GM12878 (cell line): ENCODE measurements at regions not wholly inside any gene's neighbourhood (a gene's known extent, or its start where the extent isn't known, plus 50 kb on each side); places are given as distances from the start of the nearest gene placed in this dataset.

Experiments used
- ATAC-seq: fragments of 200-7000 bp; cut with Tn5 transposase; 3 replicates; pipeline ENCODE4 v1.9.1; 2020; ENCODE audit warnings: mild to moderate bottlenecking, moderate library complexity
- BruUV-seq: library from RNA; stranded (reverse); fragments of 400-500 nt; replicated peaks from 2 replicates; lab custom pipeline; 2021; lab: Mats Ljungman, UMichigan
- CTCF ChIA-PET: fragments of 300-600 bp; sonication (Branson Sonifier 250); formaldehyde crosslinking; extraction: SDS; loops from one replicate; lab custom pipeline; 2021; ENCODE audit warnings: inconsistent platforms; lab: Yijun Ruan, JAX
- POLR2A ChIA-PET: fragments of 350-600 bp; formaldehyde crosslinking; extraction: SDS; loops from one replicate; lab custom pipeline; 2021; ENCODE audit warnings: inconsistent platforms; lab: Charles Lee
- RAD21 ChIA-PET: fragments of 300-600 bp; sonication (Branson Sonifier 250); formaldehyde crosslinking; loops from one replicate; lab custom pipeline; 2023; ENCODE audit warnings: antibody characterized with exemption; ENCODE audit not compliant: unreplicated experiment; lab: Charles Lee
- SMC1A ChIA-PET: fragments of 300-600 bp; sonication (Branson Sonifier 250); formaldehyde crosslinking; loops from one replicate; lab custom pipeline; 2023; ENCODE audit not compliant: unreplicated experiment, uncharacterized antibody; lab: Charles Lee
- DNase-seq: peaks from one replicate; pipeline ENCODE4 v3.0.0-alpha.2; 2011; ENCODE audit warnings: low read depth, low spot score
- FAIRE-seq: peaks from 3 replicates; lab custom pipeline; 2011; peaks lifted over from hg19 to GRCh38; lab: Jason Lieb, UNC
- H2AFZ ChIP-seq: 2 replicates; pipeline ENCODE4 v1.6.0; 2011; ENCODE audit warnings: low read depth, low read length, control low read depth; ENCODE audit not compliant: control insufficient read depth
- H3K27ac ChIP-seq: 2 replicates; pipeline ENCODE4 v1.5.1; 2011; ENCODE audit warnings: control low read depth; ENCODE audit not compliant: control insufficient read depth, insufficient read depth
- H3K27me3 ChIP-seq, 2 experiments: replicated peaks in 1 of 2; 2 replicates each; pipeline versions ENCODE4 v1.6.0 to v1.6.1; 2011; ENCODE audit warnings: low read length in 1 of 2; ENCODE audit not compliant: control insufficient read depth in 2 of 2, insufficient read depth in 2 of 2
- H3K36me3 ChIP-seq, 2 experiments: 2 replicates each; pipeline ENCODE4 v1.5.1; 2011; ENCODE audit warnings: low read length in 1 of 2; ENCODE audit not compliant: control insufficient read depth in 2 of 2, insufficient read depth in 2 of 2
- H3K4me1 ChIP-seq: 2 replicates; pipeline ENCODE4 v1.6.1; 2011; ENCODE audit warnings: mild to moderate bottlenecking, low read length, moderate library complexity, mixed read lengths; ENCODE audit not compliant: control insufficient read depth, insufficient read depth
- H3K4me2 ChIP-seq: 2 replicates; pipeline ENCODE4 v1.6.0; 2011; ENCODE audit warnings: control low read depth; ENCODE audit not compliant: control insufficient read depth, insufficient read depth
- H3K4me3 ChIP-seq: fragments of 200-600 bp; sonication (generic); 2 replicates; pipeline ENCODE4 v1.5.1; 2016
- H3K79me2 ChIP-seq: 2 replicates; pipeline ENCODE4 v1.6.0; 2011; ENCODE audit warnings: low read length; ENCODE audit not compliant: control insufficient read depth, insufficient read depth
- H3K9ac ChIP-seq: 2 replicates; pipeline ENCODE4 v1.8.0; 2011; ENCODE audit warnings: low read length, control low read depth, mixed read lengths; ENCODE audit not compliant: control insufficient read depth, insufficient read depth
- H3K9me3 ChIP-seq: replicated peaks from 3 replicates; pipeline ENCODE4 v1.5.1; 2011; ENCODE audit warnings: mild to moderate bottlenecking, low read length; ENCODE audit not compliant: control insufficient read depth, insufficient read depth
- H4K20me1 ChIP-seq: 2 replicates; pipeline ENCODE4 v1.6.0; 2011; ENCODE audit not compliant: control insufficient read depth, insufficient read depth
- CEBPB ChIP-seq, 2 experiments: fragments of 150-350 bp in 1 of 2; IDR thresholded peaks; 2 replicates each; pipeline ENCODE4 v1.6.1; 2012 to 2014; ENCODE audit warnings: low read depth in 2 of 2, low read length in 2 of 2, borderline replicate concordance in 1 of 2, inconsistent platforms in 1 of 2
- CHD2 ChIP-seq: IDR thresholded peaks from 2 replicates; pipeline ENCODE4 v1.6.1; 2011; ENCODE audit warnings: low read depth, low read length, improper control_type of control experiment, borderline replicate concordance
- DPF2 ChIP-seq: fragments of 450-650 bp; IDR thresholded peaks from 2 replicates; pipeline ENCODE4 v1.6.1; 2017; ENCODE audit warnings: mild to moderate bottlenecking
- FOS ChIP-seq: IDR thresholded peaks from 3 replicates; pipeline ENCODE4 v1.6.1; 2011; ENCODE audit warnings: borderline replicate concordance; ENCODE audit not compliant: insufficient read length; ENCODE audit errors: extremely low read depth
- MYC ChIP-seq: IDR thresholded peaks from 2 replicates; pipeline ENCODE4 v1.6.1; 2011; ENCODE audit warnings: mild to moderate bottlenecking, low read length, moderate library complexity, inconsistent platforms; ENCODE audit not compliant: insufficient read depth, insufficient replicate concordance, insufficient read length, severe bottlenecking
- SUPT20H ChIP-seq: IDR thresholded peaks from 2 replicates; pipeline ENCODE4 v1.6.1; 2011; ENCODE audit warnings: low read depth, mild to moderate bottlenecking, low read length, moderate library complexity, borderline replicate concordance; ENCODE audit not compliant: control insufficient read depth
- ZNF24 ChIP-seq: fragments of 450-650 bp; IDR thresholded peaks from 2 replicates; pipeline ENCODE4 v1.6.1; 2017; ENCODE audit warnings: antibody characterized with exemption, mild to moderate bottlenecking
- ZZZ3 ChIP-seq: IDR thresholded peaks from 2 replicates; pipeline ENCODE4 v1.6.1; 2011; ENCODE audit warnings: low read depth; ENCODE audit not compliant: control insufficient read depth, insufficient read length
- WGBS: methylation state at CpG from one replicate; pipeline ENCODE4 v1.1.6; 2016; ENCODE audit warnings: low lambda C conversion rate; ENCODE audit not compliant: insufficient replicate concordance, insufficient coverage; ENCODE audit errors: missing lambda C conversion rate; 5-methylcytosine and 5-hydroxymethylcytosine counted together
- in situ Hi-C: fragments of 300-500 bp; cut with MboI; formaldehyde crosslinking; loops from 9 replicates; pipeline ENCODE4 v1.14.3; 2018; ENCODE audit warnings: mixed read lengths
- intact Hi-C: fragments of 100-400 bp; cut with micrococcal nuclease; formaldehyde crosslinking; loops from one replicate; pipeline ENCODE4 v1.14.2; 2022; ENCODE audit not compliant: unreplicated experiment
- TF ChIP-seq, protein P1 (sequence below), 3 experiments: IDR thresholded peaks in 2 of 3; conservative IDR thresholded peaks in 1 of 3; 2 replicates each; pipeline ENCODE4 v1.5.1; 2011; ENCODE audit warnings: low read depth in 3 of 3, low read length in 3 of 3, mild to moderate bottlenecking in 3 of 3, control low read depth in 2 of 3, moderate library complexity in 2 of 3, inconsistent platforms in 1 of 3, mixed read lengths in 1 of 3; ENCODE audit not compliant: control insufficient read depth in 2 of 3, insufficient read depth in 1 of 3; ENCODE audit errors: extremely low read depth in 1 of 3
- TF ChIP-seq, protein P2 (sequence below): fragments of 450-650 bp; IDR thresholded peaks from 2 replicates; pipeline ENCODE4 v1.6.1; 2016; ENCODE audit warnings: mild to moderate bottlenecking
- TF ChIP-seq, protein P3 (sequence below): fragments of 450-650 bp; IDR thresholded peaks from 2 replicates; pipeline ENCODE4 v1.6.1; 2017; ENCODE audit warnings: low read depth, mild to moderate bottlenecking, moderate library complexity
- TF ChIP-seq, protein P4 (sequence below): fragments of 450-650 bp; formaldehyde crosslinking; IDR thresholded peaks from 2 replicates; pipeline ENCODE4 v1.5.0; 2022; ENCODE audit warnings: mild to moderate bottlenecking, missing genetic modification characterization

DNA sequence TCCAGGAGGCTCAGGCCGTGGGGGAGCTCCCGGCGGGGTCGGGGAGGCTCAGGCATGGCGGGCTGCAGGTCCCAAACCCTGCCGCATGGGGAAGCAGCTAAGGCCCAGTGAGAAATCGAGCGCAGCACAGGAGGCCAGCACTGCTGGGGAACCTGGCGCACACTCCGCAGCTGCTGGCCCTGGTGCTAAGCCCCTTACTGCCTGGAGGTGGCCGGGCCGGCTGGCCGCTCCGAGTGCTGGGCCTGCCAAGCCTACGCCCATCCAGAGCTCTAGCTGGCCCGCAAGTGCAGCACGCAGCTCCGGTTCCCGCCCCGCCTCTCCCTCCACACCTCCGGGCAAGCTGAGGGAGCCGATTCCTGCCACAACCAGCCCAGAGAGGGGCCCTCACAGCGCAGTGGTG lies 1208.7 kb upstream of the TSPY4 start:
- POLR2A ChIA-PET: no interaction called here
- TF ChIP-seq MYC (no peak), CHD2 (no peak), FOS (no peak), SUPT20H (no peak), DPF2 (no peak), CEBPB (IDR thresholded peaks at IDR 0.05; ENCODE audit: borderline replicate concordance in 1 of 2, low read depth in 2 of 2, low read length in 2 of 2) (no peak), ZNF24 (no peak), ZZZ3 (no peak)
- TF ChIP-seq, protein P1, sequence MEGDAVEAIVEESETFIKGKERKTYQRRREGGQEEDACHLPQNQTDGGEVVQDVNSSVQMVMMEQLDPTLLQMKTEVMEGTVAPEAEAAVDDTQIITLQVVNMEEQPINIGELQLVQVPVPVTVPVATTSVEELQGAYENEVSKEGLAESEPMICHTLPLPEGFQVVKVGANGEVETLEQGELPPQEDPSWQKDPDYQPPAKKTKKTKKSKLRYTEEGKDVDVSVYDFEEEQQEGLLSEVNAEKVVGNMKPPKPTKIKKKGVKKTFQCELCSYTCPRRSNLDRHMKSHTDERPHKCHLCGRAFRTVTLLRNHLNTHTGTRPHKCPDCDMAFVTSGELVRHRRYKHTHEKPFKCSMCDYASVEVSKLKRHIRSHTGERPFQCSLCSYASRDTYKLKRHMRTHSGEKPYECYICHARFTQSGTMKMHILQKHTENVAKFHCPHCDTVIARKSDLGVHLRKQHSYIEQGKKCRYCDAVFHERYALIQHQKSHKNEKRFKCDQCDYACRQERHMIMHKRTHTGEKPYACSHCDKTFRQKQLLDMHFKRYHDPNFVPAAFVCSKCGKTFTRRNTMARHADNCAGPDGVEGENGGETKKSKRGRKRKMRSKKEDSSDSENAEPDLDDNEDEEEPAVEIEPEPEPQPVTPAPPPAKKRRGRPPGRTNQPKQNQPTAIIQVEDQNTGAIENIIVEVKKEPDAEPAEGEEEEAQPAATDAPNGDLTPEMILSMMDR (IDR thresholded peaks at IDR 0.05 in 2 of 3, conservative IDR thresholded peaks at IDR 0.05 in 1 of 3; ENCODE audit: control insufficient read depth in 2 of 3, extremely low read depth in 1 of 3, insufficient read depth in 1 of 3, low read depth in 3 of 3, low read length in 3 of 3): no peak
- TF ChIP-seq, protein P2, sequence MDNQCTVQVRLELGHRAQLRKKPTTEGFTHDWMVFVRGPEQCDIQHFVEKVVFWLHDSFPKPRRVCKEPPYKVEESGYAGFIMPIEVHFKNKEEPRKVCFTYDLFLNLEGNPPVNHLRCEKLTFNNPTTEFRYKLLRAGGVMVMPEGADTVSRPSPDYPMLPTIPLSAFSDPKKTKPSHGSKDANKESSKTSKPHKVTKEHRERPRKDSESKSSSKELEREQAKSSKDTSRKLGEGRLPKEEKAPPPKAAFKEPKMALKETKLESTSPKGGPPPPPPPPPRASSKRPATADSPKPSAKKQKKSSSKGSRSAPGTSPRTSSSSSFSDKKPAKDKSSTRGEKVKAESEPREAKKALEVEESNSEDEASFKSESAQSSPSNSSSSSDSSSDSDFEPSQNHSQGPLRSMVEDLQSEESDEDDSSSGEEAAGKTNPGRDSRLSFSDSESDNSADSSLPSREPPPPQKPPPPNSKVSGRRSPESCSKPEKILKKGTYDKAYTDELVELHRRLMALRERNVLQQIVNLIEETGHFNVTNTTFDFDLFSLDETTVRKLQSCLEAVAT: no peak
- TF ChIP-seq, protein P3, sequence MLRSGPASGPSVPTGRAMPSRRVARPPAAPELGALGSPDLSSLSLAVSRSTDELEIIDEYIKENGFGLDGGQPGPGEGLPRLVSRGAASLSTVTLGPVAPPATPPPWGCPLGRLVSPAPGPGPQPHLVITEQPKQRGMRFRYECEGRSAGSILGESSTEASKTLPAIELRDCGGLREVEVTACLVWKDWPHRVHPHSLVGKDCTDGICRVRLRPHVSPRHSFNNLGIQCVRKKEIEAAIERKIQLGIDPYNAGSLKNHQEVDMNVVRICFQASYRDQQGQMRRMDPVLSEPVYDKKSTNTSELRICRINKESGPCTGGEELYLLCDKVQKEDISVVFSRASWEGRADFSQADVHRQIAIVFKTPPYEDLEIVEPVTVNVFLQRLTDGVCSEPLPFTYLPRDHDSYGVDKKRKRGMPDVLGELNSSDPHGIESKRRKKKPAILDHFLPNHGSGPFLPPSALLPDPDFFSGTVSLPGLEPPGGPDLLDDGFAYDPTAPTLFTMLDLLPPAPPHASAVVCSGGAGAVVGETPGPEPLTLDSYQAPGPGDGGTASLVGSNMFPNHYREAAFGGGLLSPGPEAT: no peak
- TF ChIP-seq, protein P4, sequence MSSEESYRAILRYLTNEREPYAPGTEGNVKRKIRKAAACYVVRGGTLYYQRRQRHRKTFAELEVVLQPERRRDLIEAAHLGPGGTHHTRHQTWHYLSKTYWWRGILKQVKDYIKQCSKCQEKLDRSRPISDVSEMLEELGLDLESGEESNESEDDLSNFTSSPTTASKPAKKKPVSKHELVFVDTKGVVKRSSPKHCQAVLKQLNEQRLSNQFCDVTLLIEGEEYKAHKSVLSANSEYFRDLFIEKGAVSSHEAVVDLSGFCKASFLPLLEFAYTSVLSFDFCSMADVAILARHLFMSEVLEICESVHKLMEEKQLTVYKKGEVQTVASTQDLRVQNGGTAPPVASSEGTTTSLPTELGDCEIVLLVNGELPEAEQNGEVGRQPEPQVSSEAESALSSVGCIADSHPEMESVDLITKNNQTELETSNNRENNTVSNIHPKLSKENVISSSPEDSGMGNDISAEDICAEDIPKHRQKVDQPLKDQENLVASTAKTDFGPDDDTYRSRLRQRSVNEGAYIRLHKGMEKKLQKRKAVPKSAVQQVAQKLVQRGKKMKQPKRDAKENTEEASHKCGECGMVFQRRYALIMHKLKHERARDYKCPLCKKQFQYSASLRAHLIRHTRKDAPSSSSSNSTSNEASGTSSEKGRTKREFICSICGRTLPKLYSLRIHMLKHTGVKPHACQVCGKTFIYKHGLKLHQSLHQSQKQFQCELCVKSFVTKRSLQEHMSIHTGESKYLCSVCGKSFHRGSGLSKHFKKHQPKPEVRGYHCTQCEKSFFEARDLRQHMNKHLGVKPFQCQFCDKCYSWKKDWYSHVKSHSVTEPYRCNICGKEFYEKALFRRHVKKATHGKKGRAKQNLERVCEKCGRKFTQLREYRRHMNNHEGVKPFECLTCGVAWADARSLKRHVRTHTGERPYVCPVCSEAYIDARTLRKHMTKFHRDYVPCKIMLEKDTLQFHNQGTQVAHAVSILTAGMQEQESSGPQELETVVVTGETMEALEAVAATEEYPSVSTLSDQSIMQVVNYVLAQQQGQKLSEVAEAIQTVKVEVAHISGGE: no peak

More for the DNA sequence above, 1208.7 kb upstream of the TSPY4 start:
- no peak overlapping the region for H2AFZ ChIP-seq
- intact Hi-C loops: no loop called here
- RAD21 ChIA-PET: no interaction called here
- H3K4me3 ChIP-seq: no peak overlapping the region
- no peak overlapping the region for H3K4me2 ChIP-seq
- H3K27ac ChIP-seq: no peak overlapping the region
- in situ Hi-C loops: no loop called here
- H3K27me3 ChIP-seq: no peaks in the 10 kb centered on the region
- H4K20me1 ChIP-seq: no peaks in the 10 kb centered on the region
- H3K36me3 ChIP-seq: no peaks in the 10 kb centered on the region
- CTCF ChIA-PET: no interaction called here
- DNase-seq: no peak
- no peak for FAIRE-seq
- BruUV-seq: no TSS peak
- WGBS: no CpG with 5 or more reads among the region's 23 CpGs
- no peak for ATAC-seq
- H3K4me1 ChIP-seq: no peaks in the 10 kb centered on the region
- H3K79me2 ChIP-seq: no peaks in the 10 kb centered on the region
- SMC1A ChIA-PET: no interaction called here
- H3K9ac ChIP-seq: no peak overlapping the region
- no peaks in the 10 kb centered on the region for H3K9me3 ChIP-seq
